Mesothelial cell of epicardium (in vitro differentiated cells): ENCODE measurements at regions not wholly inside any gene's neighbourhood (a gene's known extent, or its start where the extent isn't known, plus 50 kb on each side); places are given as distances from the start of the nearest gene placed in this dataset.

Experiments
- DNase-seq, 2 experiments: peaks; one replicate each; pipeline ENCODE4 v3.0.0; 2021; ENCODE audit warnings: low spot score in 2 of 2; ENCODE audit not compliant: unreplicated experiment in 2 of 2
- H3K27ac Mint-ChIP-seq: 2 replicates; pipeline ENCODE4 v1.8.0; 2021; ENCODE audit warnings: mixed read lengths
- H3K27me3 Mint-ChIP-seq: 2 replicates; pipeline ENCODE4 v1.8.0; 2021; ENCODE audit warnings: low read depth, mixed read lengths
- H3K36me3 Mint-ChIP-seq: 2 replicates; pipeline ENCODE4 v1.8.0; 2021; ENCODE audit warnings: mixed read lengths
- H3K4me1 Mint-ChIP-seq: 2 replicates; pipeline ENCODE4 v1.8.0; 2021; ENCODE audit warnings: mixed read lengths
- H3K4me3 Mint-ChIP-seq: 2 replicates; pipeline ENCODE4 v1.8.0; 2021; ENCODE audit warnings: mild to moderate bottlenecking, moderate library complexity, mixed read lengths
- H3K9me3 Mint-ChIP-seq: 2 replicates; pipeline ENCODE4 v1.8.0; 2021; ENCODE audit warnings: mixed read lengths
- CTCF ChIP-seq: fragments of 200-600 bp; sonication (generic); IDR thresholded peaks from one replicate; pipeline ENCODE4 v1.5.0; 2021; ENCODE audit warnings: antibody characterized with exemption; ENCODE audit not compliant: unreplicated experiment

- Mint-ChIP-seq H3K9me3 (peaks cover 10% of the 10 kb centered on the region), H3K4me3 (no peak overlapping the region), H3K4me1 (no peaks in the 10 kb centered on the region), H3K27ac (no peak overlapping the region), H3K27me3 (peaks cover 42% of the 10 kb centered on the region), H3K36me3 (no peaks in the 10 kb centered on the region)
- TF ChIP-seq CTCF: no peak
- no peak for DNase-seq
Measured at GRCh38 chr1:57949168-57949567, 525.3 kb upstream of the DAB1 start.

GRCh38 chr1:57947471-57947870, 523.6 kb upstream of the DAB1 start:
- Mint-ChIP-seq H3K4me3 (no peak overlapping the region), H3K4me1 (no peaks in the 10 kb centered on the region), H3K27ac (no peak overlapping the region), H3K36me3 (no peaks in the 10 kb centered on the region), H3K9me3 (peaks cover 18% of the 10 kb centered on the region), H3K27me3 (peaks cover 26% of the 10 kb centered on the region)
- no peak for DNase-seq
- TF ChIP-seq CTCF: no peak

GRCh38 chr1:57945045-57945444, 521.2 kb upstream of the DAB1 start:
- H3K9me3 Mint-ChIP-seq: peaks cover 18% of the 10 kb centered on the region
- no peak for DNase-seq
- peaks cover 5% of the 10 kb centered on the region for H3K27me3 Mint-ChIP-seq
- no peak for TF ChIP-seq CTCF
- no peaks in the 10 kb centered on the region for H3K4me1 Mint-ChIP-seq
- no peaks in the 10 kb centered on the region for H3K36me3 Mint-ChIP-seq
- H3K27ac Mint-ChIP-seq: no peak overlapping the region
- H3K4me3 Mint-ChIP-seq: no peak overlapping the region

GRCh38 chr1:57943365-57943764, 519.5 kb upstream of the DAB1 start:
- H3K36me3 Mint-ChIP-seq: no peaks in the 10 kb centered on the region
- no peak overlapping the region for H3K4me3 Mint-ChIP-seq
- H3K27ac Mint-ChIP-seq: no peak overlapping the region
- DNase-seq: no peak
- TF ChIP-seq CTCF: no peak
- peaks cover 10% of the 10 kb centered on the region for H3K27me3 Mint-ChIP-seq
- H3K9me3 Mint-ChIP-seq: peaks cover 23% of the 10 kb centered on the region
- H3K4me1 Mint-ChIP-seq: no peaks in the 10 kb centered on the region

- no peaks in the 10 kb centered on the region for H3K4me1 Mint-ChIP-seq
- DNase-seq: no peak
- H3K9me3 Mint-ChIP-seq: peaks cover 17% of the 10 kb centered on the region
- H3K36me3 Mint-ChIP-seq: no peaks in the 10 kb centered on the region
- H3K27me3 Mint-ChIP-seq: peaks cover 19% of the 10 kb centered on the region
- no peak overlapping the region for H3K27ac Mint-ChIP-seq
- H3K4me3 Mint-ChIP-seq: no peak overlapping the region
- no peak for TF ChIP-seq CTCF
Measured at GRCh38 chr1:57934745-57935144, 510.9 kb upstream of the DAB1 start.

- Mint-ChIP-seq H3K36me3 (no peaks in the 10 kb centered on the region), H3K9me3 (peaks cover 10% of the 10 kb centered on the region)
- TF ChIP-seq CTCF: no peak
Measured at GRCh38 chr1:57927003-57927402, 503.1 kb upstream of the DAB1 start.

More at GRCh38 chr1:57927003-57927402, 503.1 kb upstream of the DAB1 start:
- peaks cover 25% of the 10 kb centered on the region for H3K27me3 Mint-ChIP-seq
- peaks cover 10% of the 10 kb centered on the region for H3K4me1 Mint-ChIP-seq
- H3K4me3 Mint-ChIP-seq: no peak overlapping the region
- H3K27ac Mint-ChIP-seq: no peak overlapping the region
- DNase-seq: no peak
